Neural cell (in vitro differentiated cells): ENCODE measurements at regions not wholly inside any gene's neighbourhood (a gene's known extent, or its start where the extent isn't known, plus 50 kb on each side); places are given as distances from the start of the nearest gene placed in this dataset.

Source experiments
- H2AFZ ChIP-seq: fragments of 200-600, 300-800 bp; sonication (generic), shearing (Covaris generic); 2 replicates; pipeline ENCODE4 v1.6.0; 2014; ENCODE audit warnings: low read depth, mild to moderate bottlenecking, antibody characterized with exemption, low read length, moderate library complexity
- H3F3A ChIP-seq: fragments of 200-600 bp; shearing (Covaris generic); 2 replicates; pipeline ENCODE4 v1.6.1; 2016; ENCODE audit warnings: mild to moderate bottlenecking, moderate library complexity, mixed read lengths, antibody characterized with exemption, low read length; ENCODE audit not compliant: insufficient read depth, poor library complexity, severe bottlenecking
- H3K27ac ChIP-seq: fragments of 200-600, 300-800 bp; sonication (generic), shearing (Covaris generic); 2 replicates; pipeline ENCODE4 v1.5.1; 2014; ENCODE audit warnings: mild to moderate bottlenecking, low read length, moderate library complexity
- H3K27me3 ChIP-seq: fragments of 300-800, 200-600 bp; sonication (generic), shearing (Covaris generic); 2 replicates; pipeline ENCODE4 v1.6.0; 2014; ENCODE audit warnings: mild to moderate bottlenecking, low read depth, low read length, moderate library complexity; ENCODE audit not compliant: insufficient read depth
- H3K36me3 ChIP-seq: fragments of 300-800, 200-600 bp; sonication (generic), shearing (Covaris generic); 2 replicates; pipeline ENCODE4 v1.5.1; 2014; ENCODE audit warnings: mild to moderate bottlenecking, antibody characterized with exemption, low read length, moderate library complexity; ENCODE audit not compliant: insufficient read depth
- H3K4me2 ChIP-seq: fragments of 300-800, 200-600 bp; sonication (generic), shearing (Covaris generic); 2 replicates; pipeline ENCODE4 v1.6.0; 2014; ENCODE audit warnings: mild to moderate bottlenecking, low read length
- H3K4me3 ChIP-seq: fragments of 300-800, 200-600 bp; sonication (generic), shearing (Covaris generic); 2 replicates; pipeline ENCODE4 v1.5.1; 2014; ENCODE audit warnings: mild to moderate bottlenecking, low read length, moderate library complexity
- H3K79me2 ChIP-seq: fragments of 200-600 bp; shearing (Covaris generic); replicated peaks from 2 replicates; pipeline ENCODE4 v1.6.0; 2014; ENCODE audit warnings: mild to moderate bottlenecking, low read length, moderate library complexity; ENCODE audit not compliant: insufficient read depth
- H3K9ac ChIP-seq: fragments of 300-800, 200-600 bp; sonication (generic), shearing (Covaris generic); 2 replicates; pipeline ENCODE4 v1.6.1; 2016; ENCODE audit warnings: mild to moderate bottlenecking, low read length, mixed read lengths
- H3K9me2 ChIP-seq: fragments of 200-600 bp; shearing (Covaris generic); 2 replicates; pipeline ENCODE4 v1.6.1; 2016; ENCODE audit warnings: mild to moderate bottlenecking, low read length, mixed read lengths; ENCODE audit not compliant: insufficient read depth
- H3K9me3 ChIP-seq: fragments of 200-600, 300-800 bp; sonication (generic), shearing (Covaris generic); 2 replicates; pipeline ENCODE4 v1.6.1; 2016; ENCODE audit warnings: mild to moderate bottlenecking, mixed run types, low read length, moderate library complexity, mixed read lengths
- H4K20me1 ChIP-seq: fragments of 200-600 bp; shearing (Covaris generic); 2 replicates; pipeline ENCODE4 v1.6.1; 2016; ENCODE audit warnings: mild to moderate bottlenecking, mixed run types; ENCODE audit not compliant: insufficient read depth
- EP300 ChIP-seq: fragments of 450-650 bp; conservative IDR thresholded peaks from 2 replicates; pipeline ENCODE4 v1.6.1; 2014; ENCODE audit warnings: antibody characterized with exemption, mild to moderate bottlenecking, moderate library complexity; ENCODE audit not compliant: poor library complexity, severe bottlenecking
- EZH2 ChIP-seq: fragments of 200-600, 300-800 bp; shearing (Covaris generic), sonication (generic); IDR thresholded peaks from 2 replicates; pipeline ENCODE4 v1.6.1; 2014; ENCODE audit warnings: antibody characterized with exemption, low read length, borderline replicate concordance, mild to moderate bottlenecking; ENCODE audit not compliant: insufficient read depth, poor library complexity, severe bottlenecking
- MXI1 ChIP-seq: fragments of 450-650 bp; conservative IDR thresholded peaks from 2 replicates; pipeline ENCODE4 v1.6.1; 2014; ENCODE audit warnings: antibody characterized with exemption, mild to moderate bottlenecking; ENCODE audit not compliant: poor library complexity, severe bottlenecking
- POLR2AphosphoS5 ChIP-seq: IDR thresholded peaks from 2 replicates; pipeline ENCODE4 v1.6.1; 2012
- RAD21 ChIP-seq: fragments of 450-650 bp; conservative IDR thresholded peaks from 2 replicates; pipeline ENCODE4 v1.6.1; 2014; ENCODE audit warnings: antibody characterized with exemption, mild to moderate bottlenecking, moderate library complexity
- REST ChIP-seq: IDR thresholded peaks from 2 replicates; pipeline ENCODE4 v1.6.1; 2012; ENCODE audit warnings: borderline replicate concordance
- SMC3 ChIP-seq: fragments of 450-650 bp; conservative IDR thresholded peaks from 2 replicates; pipeline ENCODE4 v1.6.1; 2014; ENCODE audit warnings: antibody characterized with exemption, mild to moderate bottlenecking, moderate library complexity; ENCODE audit not compliant: poor library complexity
- TAF1 ChIP-seq: IDR thresholded peaks from 2 replicates; pipeline ENCODE4 v1.6.1; 2012; ENCODE audit warnings: low read depth
- TF ChIP-seq, protein P1 (sequence below): fragments of 450-650 bp; IDR thresholded peaks from 2 replicates; pipeline ENCODE4 v1.5.1; 2014; ENCODE audit warnings: antibody characterized with exemption, mild to moderate bottlenecking, moderate library complexity; ENCODE audit not compliant: poor library complexity, severe bottlenecking

DNA sequence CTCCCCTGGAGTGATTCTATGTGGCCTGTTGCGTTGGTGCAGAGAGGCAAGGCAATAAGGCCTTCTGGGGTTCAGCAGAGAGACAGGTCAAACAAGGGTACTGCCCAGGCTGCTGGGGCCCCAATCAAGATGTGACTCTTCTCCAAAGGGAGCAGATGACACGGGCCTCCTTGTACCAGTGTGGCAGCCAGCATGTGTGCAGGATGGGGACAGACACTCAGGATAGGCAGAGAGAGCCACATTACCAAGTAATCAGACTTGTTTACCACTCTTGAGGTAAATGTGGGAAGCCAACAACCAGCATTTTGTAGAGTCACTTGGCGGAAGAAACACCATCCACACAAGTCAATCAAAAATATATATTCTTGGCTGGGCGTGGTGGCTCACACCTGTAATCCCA, 95.3 kb upstream of the DLG1 start:
- Histone ChIP-seq H3K4me3 (no peak overlapping the region), H3K27me3 (no peaks in the 10 kb centered on the region), H4K20me1 (no peaks in the 10 kb centered on the region), H3K36me3 (no peaks in the 10 kb centered on the region), H3K4me2 (no peak overlapping the region), H3K27ac (no peak overlapping the region), H3K9me3 (no peaks in the 10 kb centered on the region), H3K9me2 (no peaks in the 10 kb centered on the region), H2AFZ (no peak overlapping the region), H3K79me2 (no peaks in the 10 kb centered on the region), H3K9ac (no peak overlapping the region), H3F3A (no peaks in the 10 kb centered on the region)
- TF ChIP-seq TAF1 (no peak), RAD21 (no peak), REST (no peak), MXI1 (no peak), EP300 (no peak), SMC3 (no peak), EZH2 (no peak), POLR2AphosphoS5 (no peak)
- TF ChIP-seq, protein P1, sequence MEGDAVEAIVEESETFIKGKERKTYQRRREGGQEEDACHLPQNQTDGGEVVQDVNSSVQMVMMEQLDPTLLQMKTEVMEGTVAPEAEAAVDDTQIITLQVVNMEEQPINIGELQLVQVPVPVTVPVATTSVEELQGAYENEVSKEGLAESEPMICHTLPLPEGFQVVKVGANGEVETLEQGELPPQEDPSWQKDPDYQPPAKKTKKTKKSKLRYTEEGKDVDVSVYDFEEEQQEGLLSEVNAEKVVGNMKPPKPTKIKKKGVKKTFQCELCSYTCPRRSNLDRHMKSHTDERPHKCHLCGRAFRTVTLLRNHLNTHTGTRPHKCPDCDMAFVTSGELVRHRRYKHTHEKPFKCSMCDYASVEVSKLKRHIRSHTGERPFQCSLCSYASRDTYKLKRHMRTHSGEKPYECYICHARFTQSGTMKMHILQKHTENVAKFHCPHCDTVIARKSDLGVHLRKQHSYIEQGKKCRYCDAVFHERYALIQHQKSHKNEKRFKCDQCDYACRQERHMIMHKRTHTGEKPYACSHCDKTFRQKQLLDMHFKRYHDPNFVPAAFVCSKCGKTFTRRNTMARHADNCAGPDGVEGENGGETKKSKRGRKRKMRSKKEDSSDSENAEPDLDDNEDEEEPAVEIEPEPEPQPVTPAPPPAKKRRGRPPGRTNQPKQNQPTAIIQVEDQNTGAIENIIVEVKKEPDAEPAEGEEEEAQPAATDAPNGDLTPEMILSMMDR: no peak

- no peak overlapping the region for H3K4me2 ChIP-seq
- no peak for TF ChIP-seq MXI1
- no peak overlapping the region for H3K4me3 ChIP-seq
- H3K79me2 ChIP-seq: no peaks in the 10 kb centered on the region
- no peaks in the 10 kb centered on the region for H3K9me2 ChIP-seq
- H3K9ac ChIP-seq: no peak overlapping the region
- no peaks in the 10 kb centered on the region for H3K27me3 ChIP-seq
- no peaks in the 10 kb centered on the region for H3K9me3 ChIP-seq
- H3K27ac ChIP-seq: no peak overlapping the region
- no peaks in the 10 kb centered on the region for H4K20me1 ChIP-seq
- H3K36me3 ChIP-seq: no peaks in the 10 kb centered on the region
- no peaks in the 10 kb centered on the region for H3F3A ChIP-seq
- no peak overlapping the region for H2AFZ ChIP-seq
These were observed 94.5 kb upstream of the DLG1 start for GRCh38 chr3:197392961-197393360.

DNA sequence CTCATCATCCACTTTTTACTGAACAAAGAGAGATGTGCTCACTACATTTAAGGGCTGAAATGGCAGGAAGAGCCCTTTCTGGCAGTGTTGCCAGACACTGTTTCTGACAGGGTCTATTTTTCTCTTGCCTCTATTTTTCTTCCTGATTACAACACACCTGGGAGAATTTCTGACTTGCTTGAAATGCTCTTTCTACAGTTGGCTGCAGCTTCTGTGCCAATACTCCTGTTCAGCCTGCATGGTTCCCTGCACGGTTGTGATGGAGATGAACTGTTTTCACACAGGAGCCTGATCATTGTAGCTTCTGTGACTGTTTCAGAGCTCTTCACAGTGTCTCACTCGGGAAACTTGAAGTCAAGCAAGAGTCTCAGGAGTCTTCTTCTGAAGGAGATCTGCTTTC, 83.0 kb upstream of the DLG1 start:
- H3K9me2 ChIP-seq: no peaks in the 10 kb centered on the region
- no peaks in the 10 kb centered on the region for H4K20me1 ChIP-seq
- no peak overlapping the region for H3K4me2 ChIP-seq
- no peaks in the 10 kb centered on the region for H3K27me3 ChIP-seq
- no peaks in the 10 kb centered on the region for H3K36me3 ChIP-seq
- H3F3A ChIP-seq: no peaks in the 10 kb centered on the region
- H3K9me3 ChIP-seq: no peaks in the 10 kb centered on the region
- no peak overlapping the region for H3K9ac ChIP-seq
- H2AFZ ChIP-seq: no peak overlapping the region
- H3K4me3 ChIP-seq: no peak overlapping the region
- TF ChIP-seq MXI1 (no peak), TAF1 (no peak), RAD21 (no peak)
- TF ChIP-seq, protein P1: no peak
- H3K27ac ChIP-seq: no peak overlapping the region
- no peaks in the 10 kb centered on the region for H3K79me2 ChIP-seq
